K562 (cell line): ENCODE measurements at regions not wholly inside any gene's neighbourhood (a gene's known extent, or its start where the extent isn't known, plus 50 kb on each side); places are given as distances from the start of the nearest gene placed in this dataset.

Experiments used
- ATAC-seq: fragments of 200-7000 bp; cut with Tn5 transposase; 3 replicates; pipeline ENCODE4 v1.9.1; 2020; ENCODE audit warnings: moderate library complexity
- BruUV-seq: library from RNA; stranded (reverse); fragments of 400-500 nt; replicated peaks from 2 replicates; lab custom pipeline; 2021; lab: Mats Ljungman, UMichigan
- CTCF ChIA-PET: fragments of 300-600 bp; formaldehyde crosslinking; extraction: SDS; loops from one replicate; lab custom pipeline; 2021; ENCODE audit warnings: low intra/inter-chr PET ratio; lab: Yijun Ruan, JAX
- POLR2A ChIA-PET: fragments of 300-600, 350-650 bp; sonication (Branson Sonifier 250); formaldehyde crosslinking; extraction: SDS; loops from one replicate; lab custom pipeline; 2021; ENCODE audit warnings: antibody characterized with exemption, inconsistent platforms; lab: Yijun Ruan, JAX
- DNase-seq, 4 experiments: peaks; one replicate each; pipeline versions ENCODE4 v3.0.0 to v3.0.0-alpha.2; 2011 to 2018; ENCODE audit warnings: low spot score in 3 of 4, mixed read lengths in 3 of 4; ENCODE audit errors: extremely low read depth in 1 of 4
- FAIRE-seq: peaks from 2 replicates; lab custom pipeline; 2011; peaks lifted over from hg19 to GRCh38; lab: Jason Lieb, UNC
- H2AFZ ChIP-seq: 2 replicates; pipeline ENCODE4 v1.6.0; 2011; ENCODE audit warnings: low read depth, low read length, control low read depth, inconsistent platforms
- H3K27ac ChIP-seq: fragments of 200-600 bp; 3 replicates; pipeline ENCODE4 v1.8.0; 2011; ENCODE audit warnings: low read depth, mild to moderate bottlenecking, control low read depth, inconsistent platforms, low read length, moderate library complexity, mixed read lengths; ENCODE audit errors: extremely low read depth
- H3K27me3 ChIP-seq, 2 experiments: fragments of 300-600 bp in 1 of 2; 2 replicates in 1 of 2; 3 replicates in 1 of 2; pipeline versions ENCODE4 v1.6.0 to v1.8.0; 2011; ENCODE audit warnings: inconsistent platforms in 2 of 2, low read length in 2 of 2, mild to moderate bottlenecking in 1 of 2, mixed read lengths in 1 of 2, moderate library complexity in 1 of 2; ENCODE audit not compliant: control insufficient read depth in 2 of 2, insufficient read depth in 2 of 2
- H3K36me3 ChIP-seq: fragments of 300-600 bp; 3 replicates; pipeline ENCODE4 v1.8.0; 2011; ENCODE audit warnings: mild to moderate bottlenecking, low read length, inconsistent platforms; ENCODE audit not compliant: control insufficient read depth, insufficient read depth
- H3K4me1 ChIP-seq, 2 experiments: fragments of 200-600 bp in 1 of 2; replicated peaks in 1 of 2; 2 replicates in 1 of 2; 3 replicates in 1 of 2; pipeline versions ENCODE4 v1.5.1 to v1.8.0; 2011; ENCODE audit warnings: inconsistent platforms in 2 of 2, low read length in 2 of 2, mild to moderate bottlenecking in 1 of 2, mixed read lengths in 1 of 2, moderate library complexity in 1 of 2; ENCODE audit not compliant: control insufficient read depth in 2 of 2, insufficient read depth in 2 of 2
- H3K4me2 ChIP-seq: 2 replicates; pipeline ENCODE4 v1.6.1; 2011; ENCODE audit warnings: low read length, control low read depth, inconsistent platforms, mixed read lengths; ENCODE audit not compliant: insufficient read depth
- H3K4me3 ChIP-seq: fragments of 200-600 bp; sonication (generic), shearing (Covaris generic); 2 replicates; pipeline ENCODE4 v1.5.1; 2016; ENCODE audit warnings: control low read depth, inconsistent platforms
- H3K79me2 ChIP-seq: fragments of 200-600 bp; 3 replicates; pipeline ENCODE4 v1.8.0; 2011; ENCODE audit warnings: low read length, inconsistent platforms; ENCODE audit not compliant: control insufficient read depth, insufficient read depth
- H3K9ac ChIP-seq, 2 experiments: 2 replicates each; pipeline versions ENCODE4 v1.6.0 to v1.6.1; 2011; ENCODE audit warnings: low read depth in 2 of 2, low read length in 2 of 2, control low read depth in 1 of 2, inconsistent platforms in 1 of 2, mild to moderate bottlenecking in 1 of 2, mixed read lengths in 1 of 2; ENCODE audit not compliant: insufficient read depth in 1 of 2
- H3K9me1 ChIP-seq: one replicate; pipeline ENCODE4 v1.6.0; 2011; ENCODE audit warnings: inconsistent platforms, mild to moderate bottlenecking, low read length, moderate library complexity; ENCODE audit not compliant: control insufficient read depth, insufficient read depth
- H3K9me3 ChIP-seq: replicated peaks from 2 replicates; pipeline ENCODE4 v1.5.1; 2011; ENCODE audit warnings: low read depth, low read length, inconsistent platforms; ENCODE audit not compliant: control insufficient read depth, insufficient read depth
- H4K20me1 ChIP-seq: replicated peaks from 2 replicates; pipeline ENCODE4 v1.6.1; 2011; ENCODE audit warnings: low read length, inconsistent platforms, mixed read lengths; ENCODE audit not compliant: control insufficient read depth, insufficient read depth
- CGGBP1 ChIP-seq: fragments of 250-450 bp; sonication (Bioruptor Pico); IDR thresholded peaks from 2 replicates; pipeline ENCODE4 v1.9.0; 2021; ENCODE audit warnings: mild to moderate bottlenecking
- CREB1 ChIP-seq, 2 experiments: sonication (generic) in 1 of 2; formaldehyde crosslinking in 1 of 2; IDR thresholded peaks; 2 replicates each; pipeline versions ENCODE4 v1.6.1 to v1.8.0; 2012 to 2022; ENCODE audit warnings: inconsistent platforms in 1 of 2, mild to moderate bottlenecking in 1 of 2, missing genetic modification reagents in 1 of 2, moderate library complexity in 1 of 2
- GATA2 ChIP-seq: sonication (generic); formaldehyde crosslinking; IDR thresholded peaks from 2 replicates; pipeline ENCODE4 v1.4.0; 2020; ENCODE audit warnings: mild to moderate bottlenecking, missing genetic modification reagents
- GTF2F1 ChIP-seq: IDR thresholded peaks from 2 replicates; pipeline ENCODE4 v1.6.1; 2011; ENCODE audit warnings: low read depth, low read length, improper control_type of control experiment
- HBP1 ChIP-seq: fragments of 450-650 bp; formaldehyde crosslinking; IDR thresholded peaks from 2 replicates; pipeline ENCODE4 v1.4.0; 2022; ENCODE audit warnings: missing genetic modification characterization
- KLF10 ChIP-seq: fragments of 250-450 bp; sonication (Bioruptor Pico); IDR thresholded peaks from 2 replicates; pipeline ENCODE4 v1.6.1; 2021; ENCODE audit warnings: matching md5 sums
- TRIM28 ChIP-seq: fragments of 450-650 bp; IDR thresholded peaks from 2 replicates; pipeline ENCODE4 v1.6.1; 2017
- ZBTB33 ChIP-seq: sonication (generic); formaldehyde crosslinking; IDR thresholded peaks from 2 replicates; pipeline ENCODE4 v1.8.1; 2023; ENCODE audit warnings: mild to moderate bottlenecking, missing genetic modification reagents
- ZFP30 ChIP-seq: fragments of 250-450 bp; sonication (Bioruptor Pico); IDR thresholded peaks from 2 replicates; pipeline ENCODE4 v1.8.0; 2022; ENCODE audit warnings: moderate library complexity, mild to moderate bottlenecking, inconsistent platforms, borderline replicate concordance
- ZNF24 ChIP-seq: fragments of 450-650 bp; IDR thresholded peaks from 2 replicates; pipeline ENCODE4 v1.6.1; 2016
- ZNF347 ChIP-seq: fragments of 450-650 bp; formaldehyde crosslinking; IDR thresholded peaks from 2 replicates; pipeline ENCODE4 v1.4.0; 2020; ENCODE audit warnings: low read depth, mild to moderate bottlenecking, moderate library complexity
- ZNF561 ChIP-seq: fragments of 450-650 bp; formaldehyde crosslinking; conservative IDR thresholded peaks from 2 replicates; pipeline ENCODE4 v1.4.0; 2020; ENCODE audit warnings: mild to moderate bottlenecking, moderate library complexity
- WGBS: fragments of 100-300 bp; shearing (Covaris generic); methylation state at CpG from one replicate; pipeline ENCODE4 v1.1.6; 2016; ENCODE audit warnings: low coverage, mixed read lengths; ENCODE audit not compliant: insufficient coverage; ENCODE audit errors: missing lambda C conversion rate; 5-methylcytosine and 5-hydroxymethylcytosine counted together
- in situ Hi-C: fragments of 300-500 bp; cut with MboI; formaldehyde crosslinking; loops from 4 replicates; pipeline ENCODE4 v1.15.0; 2018; ENCODE audit warnings: inconsistent platforms, mixed read lengths
- intact Hi-C: fragments of 100-400 bp; cut with micrococcal nuclease; formaldehyde crosslinking; loops from 2 replicates; pipeline ENCODE4 v1.14.2; 2022
- TF ChIP-seq, protein P1 (sequence below): sonication (generic); formaldehyde crosslinking; IDR thresholded peaks from 2 replicates; pipeline ENCODE4 v1.8.0; 2022; ENCODE audit warnings: missing genetic modification reagents, mild to moderate bottlenecking, moderate library complexity, borderline replicate concordance

GRCh38 chr3:177317247-177317646 lies 120.0 kb upstream of the TBL1XR1 start:
- H3K4me3 ChIP-seq = no peak overlapping the region
- no peaks in the 10 kb centered on the region for H3K27me3 ChIP-seq
- no TSS peak for BruUV-seq
- POLR2A ChIA-PET = no interaction called here
- no peaks in the 10 kb centered on the region for H4K20me1 ChIP-seq
- no peak overlapping the region for H3K4me2 ChIP-seq
- intact Hi-C loops (no loop called here), in situ Hi-C loops (no loop called here)
- H3K9ac ChIP-seq = no peak overlapping the region
- TF ChIP-seq GTF2F1 = no peak
- no peak for TF ChIP-seq ZNF24
- no peak for TF ChIP-seq CREB1 (IDR thresholded peaks at IDR 0.05)
- TF ChIP-seq CREB1 (CRISPR knock-in tag; IDR thresholded peaks at IDR 0.05) = no peak
- no peak for TF ChIP-seq ZFP30 (CRISPR knock-in tag)
- TF ChIP-seq, all 486 proteins: peak for 0
- Histone ChIP-seq H2AFZ (no peak overlapping the region), H3K9me3 (peaks cover 5% of the 10 kb centered on the region; the same call in 1 of the 2 replicates), H3K4me1 (peaks cover 0 to 5% of the 10 kb centered on the region in 2 experiments; a peak in 2 of 5 replicates), H3K27ac (no peak overlapping the region), H3K36me3 (no peaks in the 10 kb centered on the region), H3K79me2 (no peaks in the 10 kb centered on the region), H3K9me1 (no peaks in the 10 kb centered on the region)
- CTCF ChIA-PET = no interaction called here
- 57% methylated on average over 2 of the region's 2 CpGs for WGBS
- FAIRE-seq (no peak), ATAC-seq (no peak), DNase-seq (no peak)

- no peaks in the 10 kb centered on the region for H4K20me1 ChIP-seq
- peaks cover 5% of the 10 kb centered on the region; the same call in 1 of the 2 replicates for H3K9me3 ChIP-seq
- no peak overlapping the region for H3K27ac ChIP-seq
- H3K4me3 ChIP-seq = no peak overlapping the region
- no peaks in the 10 kb centered on the region for H3K9me1 ChIP-seq
- BruUV-seq = no TSS peak
- no peak for ATAC-seq
- WGBS = 90% methylated on average over 1 of the region's 1 CpG
- in situ Hi-C loops = no loop called here
- no peak overlapping the region for H3K9ac ChIP-seq
- H3K79me2 ChIP-seq = no peaks in the 10 kb centered on the region
- no peak for DNase-seq
- intact Hi-C loops = no loop called here
- H3K4me2 ChIP-seq = no peak overlapping the region
- H3K4me1 ChIP-seq = peaks cover 0 to 5% of the 10 kb centered on the region in 2 experiments; a peak in 2 of 5 replicates
- H3K36me3 ChIP-seq = no peaks in the 10 kb centered on the region
- FAIRE-seq = no peak
- H3K27me3 ChIP-seq = no peaks in the 10 kb centered on the region
- CTCF ChIA-PET = no interaction called here
- POLR2A ChIA-PET = interaction anchor here (0.9 kb wide), 1 partner anchor 42 kb away, joined by 3 read pairs; no protein-coding TSS in a partner anchor
- no peak overlapping the region for H2AFZ ChIP-seq
- no peak for TF ChIP-seq ZBTB33 (CRISPR knock-in tag)
- no peak for TF ChIP-seq ZNF561
- no peak for TF ChIP-seq GATA2 (CRISPR knock-in tag)
- no peak for TF ChIP-seq TRIM28
- TF ChIP-seq, protein P1, sequence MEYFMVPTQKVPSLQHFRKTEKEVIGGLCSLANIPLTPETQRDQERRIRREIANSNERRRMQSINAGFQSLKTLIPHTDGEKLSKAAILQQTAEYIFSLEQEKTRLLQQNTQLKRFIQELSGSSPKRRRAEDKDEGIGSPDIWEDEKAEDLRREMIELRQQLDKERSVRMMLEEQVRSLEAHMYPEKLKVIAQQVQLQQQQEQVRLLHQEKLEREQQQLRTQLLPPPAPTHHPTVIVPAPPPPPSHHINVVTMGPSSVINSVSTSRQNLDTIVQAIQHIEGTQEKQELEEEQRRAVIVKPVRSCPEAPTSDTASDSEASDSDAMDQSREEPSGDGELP (CRISPR knock-in tag) = no peak
- TF ChIP-seq HBP1 = no peak
- no peak for TF ChIP-seq ZNF347
- TF ChIP-seq KLF10 (CRISPR knock-in tag) = no peak
- no peak for TF ChIP-seq CGGBP1
Observed at GRCh38 chr3:177318559-177318958, 121.3 kb upstream of the TBL1XR1 start.
